ENCODE measurements at regions not wholly inside any gene's neighbourhood (a gene's known extent, or its start where the extent isn't known, plus 50 kb on each side); places are given as distances from the start of the nearest gene placed in this dataset.

DNA sequence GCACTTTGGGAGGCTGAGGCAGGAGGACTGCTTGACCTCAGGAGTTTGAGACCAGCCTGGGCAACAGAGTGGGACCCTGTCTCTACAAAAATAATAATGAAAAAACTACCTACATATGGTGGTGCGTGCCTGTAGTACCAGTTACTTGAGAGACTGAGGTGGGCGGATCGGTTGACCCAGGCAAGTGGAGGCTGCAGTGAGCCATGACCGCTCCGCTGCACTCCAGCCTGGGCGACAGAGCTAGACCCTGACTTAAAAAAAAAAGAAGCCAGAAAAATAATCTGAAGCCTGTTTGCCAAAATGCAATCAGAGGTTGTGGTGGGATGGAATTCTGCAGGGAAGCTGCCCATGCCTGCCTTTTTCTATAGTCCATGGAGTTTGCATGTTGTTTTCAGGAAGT is 50.4 kb upstream of the GGTA1 start:
- no peak for DNase-seq

- peak in 4 of 5 donors; percentile 49 to 60 (median 51) for DNase-seq
Observed at GRCh38 chr9:121550569-121551512, 51.2 kb upstream of the GGTA1 start.

- no peak for DNase-seq
Observed at GRCh38 chr9:121551985-121552753, 52.5 kb upstream of the GGTA1 start.

DNA sequence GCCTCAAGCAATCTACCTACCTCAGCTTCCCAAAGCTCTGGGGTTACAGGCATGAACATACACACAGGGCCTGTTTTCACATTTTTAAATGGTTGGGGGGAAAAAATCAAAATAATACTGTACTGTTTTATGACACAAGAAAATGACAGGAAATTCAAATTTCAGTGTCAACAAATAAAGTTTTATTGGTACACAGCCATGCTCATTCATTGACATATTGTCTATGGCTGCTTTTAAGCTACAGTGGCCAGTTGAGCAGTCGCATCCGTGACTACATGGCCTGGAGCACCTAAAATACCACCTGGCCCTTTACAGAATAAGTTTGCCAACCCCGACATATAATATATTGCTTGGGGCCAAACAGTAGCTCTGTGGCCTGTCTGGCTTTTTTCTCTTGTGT is 56.4 kb upstream of the GGTA1 start:
- DNase-seq: no peak

DNA sequence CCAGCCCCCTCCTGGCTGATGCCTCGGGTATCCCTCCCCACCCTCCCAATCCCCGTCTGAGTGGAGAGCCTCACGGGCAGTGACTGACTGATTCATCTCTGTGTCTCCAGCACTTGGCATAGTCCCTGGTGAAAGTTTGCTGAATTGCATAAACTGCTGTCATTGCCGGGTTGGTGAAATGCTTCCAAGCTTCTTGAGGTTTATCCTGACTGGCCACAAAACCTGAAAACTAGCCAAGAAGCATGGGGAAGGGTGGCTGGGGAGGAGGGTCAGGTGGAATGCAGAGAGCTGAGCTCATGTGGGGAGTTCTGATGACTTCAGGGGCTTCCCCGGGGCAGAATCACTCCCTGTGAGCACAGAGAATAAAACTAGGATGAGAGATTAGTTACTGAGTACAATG is 56.9 kb upstream of the GGTA1 start:
- DNase-seq: no peak

DNA sequence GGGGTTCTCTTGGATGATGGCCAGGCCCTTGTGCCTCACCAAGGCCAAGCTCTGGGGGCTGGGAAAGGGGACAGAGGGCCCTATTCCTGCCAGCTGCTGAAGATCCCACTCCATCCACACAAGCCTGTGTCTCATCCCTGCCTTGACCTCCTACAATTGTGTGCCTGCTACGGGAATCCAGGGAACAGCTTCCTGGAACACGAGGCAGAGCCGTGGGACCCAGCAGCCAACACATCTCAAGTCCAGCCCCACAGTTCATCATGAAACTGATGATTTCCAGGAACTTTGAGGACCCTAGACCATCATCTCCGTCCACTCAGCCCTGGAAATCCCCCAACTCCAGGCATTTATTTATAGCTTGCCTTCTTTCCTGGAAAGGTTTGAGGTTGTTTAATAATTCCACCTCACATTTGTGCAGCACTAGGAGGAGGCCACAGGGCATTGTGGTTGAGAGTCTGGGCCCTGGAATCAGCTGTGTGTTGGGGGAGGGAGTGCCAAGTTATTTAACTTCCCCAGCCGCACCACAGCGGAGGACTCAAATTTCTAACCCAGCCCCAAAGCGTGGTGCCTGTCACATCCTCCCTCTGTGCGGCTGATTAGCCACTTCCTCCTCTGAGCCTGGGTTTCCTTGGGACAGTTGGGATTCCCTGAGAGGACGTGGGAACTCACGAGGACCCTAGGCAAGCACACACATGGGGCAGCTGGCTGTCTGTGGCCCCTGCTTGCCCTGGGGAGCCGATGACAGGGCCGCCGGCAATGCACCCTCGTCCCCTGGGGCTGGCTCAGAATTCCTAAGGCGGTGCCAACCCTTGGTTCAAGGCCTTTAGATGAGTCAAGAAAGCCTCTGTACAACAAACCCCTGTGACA is 58.2 kb upstream of the GGTA1 start:
- peak in 1 of 5 donors; percentile 15 for DNase-seq

- no peak for DNase-seq
Observed at GRCh38 chr9:121558473-121558872, 58.8 kb upstream of the GGTA1 start.

DNA sequence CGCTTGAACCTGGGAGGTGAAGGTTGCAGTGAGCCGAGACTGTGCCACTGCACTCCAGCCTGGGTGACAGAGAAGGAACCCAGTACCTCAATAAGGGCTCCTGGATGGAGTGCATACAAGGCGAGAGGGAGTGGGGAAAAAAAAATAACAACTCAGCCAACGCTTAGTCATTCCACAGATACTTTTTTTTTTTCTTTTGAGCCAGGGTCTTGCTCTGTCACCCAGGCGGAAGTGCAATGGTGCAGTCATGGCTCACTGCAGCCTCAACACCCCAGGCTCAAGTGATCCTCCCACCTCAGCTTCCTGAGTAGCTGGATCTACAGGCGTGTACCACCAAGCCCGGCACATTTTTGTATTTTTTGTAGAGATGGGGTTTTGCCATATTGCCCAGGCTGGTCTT is 59.5 kb upstream of the GGTA1 start:
- DNase-seq: no peak

DNA sequence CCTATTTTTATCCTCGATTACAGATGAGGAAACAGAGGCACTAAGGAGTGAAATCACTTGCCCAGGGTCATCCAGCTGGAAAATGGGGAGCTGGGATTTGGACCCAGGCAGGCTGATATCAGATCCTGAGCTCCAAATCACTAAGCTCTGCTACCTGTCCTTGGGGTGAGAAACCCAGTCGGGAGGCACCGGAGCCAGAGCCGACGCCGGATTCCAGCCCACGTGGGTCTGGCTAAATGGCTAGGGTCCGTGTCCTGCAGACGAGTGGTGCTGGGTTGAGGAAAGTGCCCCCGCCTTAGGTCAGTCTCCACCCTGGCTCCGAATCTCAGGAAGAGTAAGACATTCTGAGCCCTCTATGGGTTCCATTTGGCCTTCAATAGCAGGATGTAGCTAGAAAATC is 61.3 kb upstream of the GGTA1 start:
- DNase-seq: no peak

- DNase-seq: no peak
Observed at GRCh38 chr9:121561385-121562222, 62.0 kb upstream of the GGTA1 start.

GRCh38 chr9:121562301-121562700 is 62.7 kb upstream of the GGTA1 start:
- no peak for DNase-seq

DNA sequence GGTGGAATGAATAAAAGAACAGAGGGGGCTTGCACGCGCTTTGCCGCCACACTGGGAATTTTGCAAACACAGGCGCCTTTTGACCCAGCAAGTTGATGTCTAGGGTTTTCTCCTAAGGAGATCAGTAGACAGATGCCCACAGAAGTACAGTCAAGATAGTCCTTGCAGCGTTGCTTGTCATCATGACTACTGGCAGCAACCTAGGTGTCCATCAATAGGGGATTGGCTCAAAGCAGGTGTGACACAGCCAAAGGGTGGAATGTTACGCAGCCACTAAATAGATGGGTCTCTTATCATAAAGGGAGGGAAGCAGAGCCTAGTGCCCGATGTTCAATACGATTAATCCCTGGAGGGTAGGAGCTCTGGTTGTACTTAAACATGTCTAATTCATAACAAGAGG is 63.8 kb upstream of the GGTA1 start:
- DNase-seq: no peak

DNA sequence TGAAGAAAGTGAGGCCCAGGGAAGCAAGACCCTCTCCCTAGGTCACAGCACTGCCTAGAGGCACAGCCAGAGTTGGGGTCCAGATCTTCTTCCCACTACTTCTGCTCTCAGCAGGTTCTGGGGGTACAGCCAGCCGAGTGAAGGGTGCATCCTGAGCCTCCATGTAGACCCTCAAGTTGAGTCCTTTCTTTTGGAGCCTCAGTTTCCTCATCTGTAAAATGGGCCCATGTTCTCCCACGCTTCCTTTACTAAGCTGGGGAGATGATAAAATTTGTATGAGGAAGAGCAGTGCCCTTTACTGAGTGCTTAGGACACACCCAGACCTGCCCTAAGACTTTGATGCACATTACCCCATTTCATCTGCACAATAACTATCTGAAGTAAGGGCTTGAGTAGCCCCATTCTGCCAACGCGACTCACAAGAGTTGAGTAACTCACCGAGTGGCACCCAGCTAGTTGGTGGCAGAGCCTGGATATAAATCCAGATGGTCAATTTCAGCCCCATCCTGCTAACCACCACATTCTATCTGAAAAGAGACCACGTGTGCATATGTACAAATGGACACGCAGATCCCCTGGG is 64.3 kb upstream of the GGTA1 start:
- DNase-seq: no peak

- no peak for DNase-seq
Observed at GRCh38 chr9:121564504-121565260, 65.0 kb upstream of the GGTA1 start.

GRCh38 chr9:121566481-121567465 is 67.1 kb upstream of the GGTA1 start:
- no peak for DNase-seq

DNA sequence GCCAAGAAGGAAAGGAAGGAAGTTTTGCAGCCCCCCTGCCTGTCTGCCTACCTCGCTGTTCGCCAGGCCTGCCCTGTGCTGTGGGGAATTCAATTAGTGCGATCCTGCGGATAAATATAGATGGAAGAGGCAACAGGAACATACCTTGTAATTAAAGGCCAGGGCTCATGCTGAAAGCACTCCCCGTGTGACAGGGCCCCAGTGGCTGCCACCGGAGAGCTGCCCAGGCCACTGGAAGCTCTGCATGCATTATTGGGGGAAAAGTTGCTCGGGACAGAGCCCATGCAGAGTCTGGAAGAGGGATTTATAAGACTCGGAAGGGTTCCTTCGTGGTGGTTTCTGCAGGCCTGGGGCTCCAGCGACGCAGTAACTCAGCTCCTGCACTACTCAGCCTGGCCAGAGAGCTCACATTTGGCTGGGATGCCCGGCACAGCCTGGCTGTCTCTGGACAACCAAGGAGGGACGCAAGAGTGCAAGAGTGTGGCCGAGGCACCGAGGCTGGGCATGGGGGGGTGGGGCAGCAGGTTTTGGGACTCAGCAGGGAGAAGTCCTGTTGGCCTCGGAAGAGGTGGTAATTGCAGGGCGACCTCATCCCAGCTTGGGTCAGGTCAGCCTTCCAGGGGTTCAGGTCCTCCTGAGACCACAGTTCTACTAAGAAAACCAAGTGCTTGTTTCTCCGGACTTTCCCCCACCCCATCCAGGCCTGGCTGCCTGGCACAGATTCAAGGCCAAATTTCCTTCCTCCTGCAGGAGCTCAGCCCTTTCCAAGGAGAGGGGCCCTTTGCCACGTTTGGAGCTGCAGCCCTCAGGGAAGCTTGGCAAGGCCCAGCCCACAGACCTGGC is 68.1 kb upstream of the GGTA1 start:
- DNase-seq: no peak

GRCh38 chr9:121568343-121569265 is 69.0 kb upstream of the GGTA1 start:
- DNase-seq: no peak
